ENCODE measurements at regions not wholly inside any gene's neighbourhood (a gene's known extent, or its start where the extent isn't known, plus 50 kb on each side); places are given as distances from the start of the nearest gene placed in this dataset.
A peak's percentile ranks its signal among the peaks of the same experiment; 100 is the strongest.

DNA sequence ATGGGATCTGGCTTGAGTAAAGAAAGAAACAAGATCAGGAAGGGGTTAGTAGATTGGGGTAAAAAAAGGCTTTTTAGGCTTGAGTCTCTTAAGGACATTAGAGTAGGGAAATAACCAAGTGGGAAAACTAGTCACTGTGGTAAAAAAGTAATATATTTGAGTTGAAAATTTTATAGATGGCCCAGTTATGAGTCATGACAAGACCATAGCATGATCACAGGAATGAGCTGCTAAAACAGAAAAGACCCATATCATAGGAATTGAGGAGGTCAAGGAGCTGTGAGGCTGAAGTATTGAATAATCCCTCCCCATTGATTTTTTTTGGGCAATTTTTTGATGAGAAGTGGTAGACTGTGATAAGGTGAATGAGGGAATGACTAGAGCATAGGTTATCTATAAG lies 69.2 kb upstream of the TBC1D5 start:
- DNase-seq, result no peak
- no peak overlapping the region for H3K4me3 ChIP-seq

DNA sequence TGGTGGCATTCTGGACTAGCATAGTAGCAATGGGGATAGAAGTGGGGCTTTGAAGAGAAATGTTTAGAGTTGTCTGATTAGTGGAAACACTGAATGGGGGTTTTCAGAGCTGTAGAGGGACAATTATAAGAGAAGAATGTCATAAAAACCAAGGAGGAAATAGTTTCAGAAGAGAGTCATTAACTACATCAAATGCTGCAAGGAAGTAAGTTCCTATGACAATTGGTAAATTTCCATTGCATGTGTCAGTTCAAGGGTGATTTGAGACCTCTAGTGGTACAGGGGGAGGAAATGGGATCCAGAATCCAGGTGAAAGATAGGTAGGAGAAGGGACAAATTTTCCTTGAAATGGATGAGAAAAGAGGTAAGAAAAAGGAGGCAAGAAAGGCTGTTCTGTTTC lies 68.3 kb upstream of the TBC1D5 start:
- DNase-seq, result no peak

More for the DNA sequence above, 69.2 kb upstream of the TBC1D5 start:
- Histone ChIP-seq H3K36me3 (ENCODE audit: insufficient read depth in 1 of 2, low read depth in 1 of 2) (no peaks in the 10 kb centered on the region), H3K4me1 (no peaks in the 10 kb centered on the region), H3K27ac (no peak overlapping the region), H3K9me3 (no peaks in the 10 kb centered on the region), H3K27me3 (ENCODE audit: insufficient read depth in 3 of 3, low read length in 2 of 3) (no peaks in the 10 kb centered on the region)
- no peak for ATAC-seq
- TF ChIP-seq, protein P1, sequence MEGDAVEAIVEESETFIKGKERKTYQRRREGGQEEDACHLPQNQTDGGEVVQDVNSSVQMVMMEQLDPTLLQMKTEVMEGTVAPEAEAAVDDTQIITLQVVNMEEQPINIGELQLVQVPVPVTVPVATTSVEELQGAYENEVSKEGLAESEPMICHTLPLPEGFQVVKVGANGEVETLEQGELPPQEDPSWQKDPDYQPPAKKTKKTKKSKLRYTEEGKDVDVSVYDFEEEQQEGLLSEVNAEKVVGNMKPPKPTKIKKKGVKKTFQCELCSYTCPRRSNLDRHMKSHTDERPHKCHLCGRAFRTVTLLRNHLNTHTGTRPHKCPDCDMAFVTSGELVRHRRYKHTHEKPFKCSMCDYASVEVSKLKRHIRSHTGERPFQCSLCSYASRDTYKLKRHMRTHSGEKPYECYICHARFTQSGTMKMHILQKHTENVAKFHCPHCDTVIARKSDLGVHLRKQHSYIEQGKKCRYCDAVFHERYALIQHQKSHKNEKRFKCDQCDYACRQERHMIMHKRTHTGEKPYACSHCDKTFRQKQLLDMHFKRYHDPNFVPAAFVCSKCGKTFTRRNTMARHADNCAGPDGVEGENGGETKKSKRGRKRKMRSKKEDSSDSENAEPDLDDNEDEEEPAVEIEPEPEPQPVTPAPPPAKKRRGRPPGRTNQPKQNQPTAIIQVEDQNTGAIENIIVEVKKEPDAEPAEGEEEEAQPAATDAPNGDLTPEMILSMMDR (IDR thresholded peaks at IDR 0.05), result no peak
- intact Hi-C loops (cut with DNase I), result no loop called here

DNA sequence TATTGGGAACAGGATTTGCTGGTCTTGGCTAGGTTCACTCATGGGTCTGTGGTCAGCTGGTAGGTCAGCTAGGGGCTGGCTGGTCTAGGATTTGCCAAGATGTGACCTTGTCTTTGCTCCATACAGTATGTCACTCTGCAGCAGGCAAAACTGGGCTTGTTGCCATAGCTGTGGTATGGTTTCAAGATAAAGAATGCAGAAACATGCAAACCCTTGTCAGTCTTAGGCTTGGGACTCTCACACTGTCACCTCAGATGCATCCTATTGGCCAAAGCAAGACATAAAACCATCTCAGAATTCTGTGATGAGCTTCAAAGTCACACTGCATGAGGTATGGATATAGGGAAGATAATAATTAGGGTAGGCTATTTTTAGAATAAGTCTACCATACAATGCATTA lies 66.6 kb upstream of the TBC1D5 start:
- Histone ChIP-seq H3K9me3 (no peaks in the 10 kb centered on the region), H3K4me1 (no peaks in the 10 kb centered on the region), H3K36me3 (ENCODE audit: insufficient read depth in 1 of 2, low read depth in 1 of 2) (no peaks in the 10 kb centered on the region), H3K27ac (no peak overlapping the region), H3K4me3 (no peak overlapping the region), H3K27me3 (ENCODE audit: insufficient read depth in 3 of 3, low read length in 2 of 3) (no peaks in the 10 kb centered on the region)
- no peak for DNase-seq
- no peak for ATAC-seq
- TF ChIP-seq, protein P1 (IDR thresholded peaks at IDR 0.05), result no peak
- intact Hi-C loops (cut with DNase I), result no loop called here

More for the DNA sequence above, 68.3 kb upstream of the TBC1D5 start:
- TF ChIP-seq, protein P1 (IDR thresholded peaks at IDR 0.05), result peak; percentile 16
- H3K36me3 ChIP-seq (ENCODE audit: insufficient read depth in 1 of 2, low read depth in 1 of 2), result no peaks in the 10 kb centered on the region
- no peak overlapping the region for H3K4me3 ChIP-seq
- no peak for ATAC-seq
- intact Hi-C loops (cut with DNase I), result no loop called here
- no peak overlapping the region for H3K27ac ChIP-seq
- H3K27me3 ChIP-seq (ENCODE audit: insufficient read depth in 3 of 3, low read length in 2 of 3), result no peaks in the 10 kb centered on the region
- no peaks in the 10 kb centered on the region for H3K9me3 ChIP-seq
- no peaks in the 10 kb centered on the region for H3K4me1 ChIP-seq

DNA sequence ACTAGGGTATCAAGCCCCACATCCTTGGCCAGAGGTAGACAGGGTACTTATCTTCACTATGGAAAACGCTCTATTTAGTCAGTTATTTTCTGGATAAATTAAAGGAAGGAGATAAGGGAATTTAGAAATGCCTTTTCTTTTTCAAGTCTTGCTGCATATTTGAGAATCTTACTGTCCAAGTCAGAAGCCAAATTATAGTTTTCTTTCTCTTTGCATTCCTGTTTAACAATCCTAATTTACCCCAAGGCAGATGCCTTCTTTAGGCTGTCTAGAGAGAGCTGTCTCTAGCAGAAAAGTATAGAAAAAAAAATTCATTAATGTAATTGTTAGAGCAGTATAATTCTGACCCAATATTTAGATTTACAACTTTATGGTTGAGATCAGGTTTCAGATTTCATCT lies 64.4 kb upstream of the TBC1D5 start:
- 82 to 97% (median 84%) methylated on average over 1 of the region's 1 CpG for WGBS, 3 donors
- Histone ChIP-seq H3K27ac (no peak overlapping the region), H3K4me1 (no peaks in the 10 kb centered on the region), H3K9me3 (no peaks in the 10 kb centered on the region), H3K36me3 (ENCODE audit: insufficient read depth in 1 of 2, low read depth in 1 of 2) (no peaks in the 10 kb centered on the region), H3K27me3 (ENCODE audit: insufficient read depth in 3 of 3, low read length in 2 of 3) (no peaks in the 10 kb centered on the region), H3K4me3 (no peak overlapping the region)
- ATAC-seq (no peak), DNase-seq (no peak)
- TF ChIP-seq, protein P1 (IDR thresholded peaks at IDR 0.05), result no peak
- intact Hi-C loops (cut with DNase I), result no loop called here

DNA sequence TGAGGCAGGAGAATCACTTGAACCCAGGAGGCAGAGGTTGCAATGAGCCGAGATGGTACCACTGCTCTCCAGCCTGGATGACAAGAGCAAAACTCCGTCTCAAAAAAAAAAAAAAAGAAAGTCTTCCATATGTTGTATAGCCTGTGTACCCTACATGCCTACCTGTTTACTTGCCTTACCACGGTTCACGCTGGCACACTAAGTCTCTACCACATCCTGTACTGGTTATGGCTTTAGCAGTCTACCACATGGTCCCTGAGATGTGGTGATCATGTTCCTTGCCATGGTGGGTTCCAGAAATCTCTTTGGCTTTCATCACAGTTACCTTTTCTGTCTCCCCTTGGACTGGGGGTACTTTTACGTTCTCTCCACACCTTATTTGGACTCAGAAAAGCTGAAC lies 63.8 kb upstream of the TBC1D5 start:
- TF ChIP-seq, protein P1 (IDR thresholded peaks at IDR 0.05), result no peak
- no peak overlapping the region for H3K4me3 ChIP-seq
- WGBS, 3 donors, result 91 to 95% (median 91%) methylated on average over 5 of the region's 5 CpGs
- ATAC-seq, result no peak
- no peaks in the 10 kb centered on the region for H3K36me3 ChIP-seq (ENCODE audit: insufficient read depth in 1 of 2, low read depth in 1 of 2)
- no peak for DNase-seq
- H3K27me3 ChIP-seq (ENCODE audit: insufficient read depth in 3 of 3, low read length in 2 of 3), result no peaks in the 10 kb centered on the region
- H3K27ac ChIP-seq, result no peak overlapping the region
- intact Hi-C loops (cut with DNase I), result no loop called here
- no peaks in the 10 kb centered on the region for H3K9me3 ChIP-seq
- no peaks in the 10 kb centered on the region for H3K4me1 ChIP-seq
